ENCODE measurements at regions not wholly inside any gene's neighbourhood (a gene's known extent, or its start where the extent isn't known, plus 50 kb on each side); places are given as distances from the start of the nearest gene placed in this dataset.

- Histone ChIP-seq H3K9me2 (replicated peaks; ENCODE audit: insufficient read depth, low read length) (no peaks in the 10 kb centered on the region), H3K4me1 (ENCODE audit: low read length) (no peaks in the 10 kb centered on the region), H3K9me3 (replicated peaks; ENCODE audit: insufficient read depth, low read length) (no peaks in the 10 kb centered on the region), H4K20me1 (ENCODE audit: insufficient read depth, low read length) (no peaks in the 10 kb centered on the region), H3K27me3 (replicated peaks; ENCODE audit: insufficient read depth, low read length) (no peaks in the 10 kb centered on the region), H3K27ac (ENCODE audit: low read length) (no peak overlapping the region), H3K36me3 (replicated peaks; ENCODE audit: insufficient read depth, low read length) (no peaks in the 10 kb centered on the region), H3K4me2 (ENCODE audit: low read depth, low read length) (no peak overlapping the region), H3K4me3 (ENCODE audit: low read length) (no peak overlapping the region), H2AFZ (ENCODE audit: low read length) (no peak overlapping the region), H3K9ac (ENCODE audit: low read length) (no peak overlapping the region), H3F3A (ENCODE audit: insufficient read depth, low read length) (no peaks in the 10 kb centered on the region), H3K79me2 (ENCODE audit: low read length) (no peaks in the 10 kb centered on the region)
- DNase-seq: no peak
- no peak for TF ChIP-seq EZH2phosphoT487 (IDR thresholded peaks at IDR 0.05; ENCODE audit: low read length)
- no peak for TF ChIP-seq EZH2 (optimal IDR thresholded peaks at IDR 0.05; ENCODE audit: low read depth, low read length)
- TF ChIP-seq CTCF (IDR thresholded peaks at IDR 0.05; ENCODE audit: low read length): no peak
These were observed 99.1 kb upstream of the DAP start for GRCh38 chr5:10860196-10860543.

- Histone ChIP-seq H3K9me3 (replicated peaks; ENCODE audit: insufficient read depth, low read length) (no peaks in the 10 kb centered on the region), H3K4me2 (ENCODE audit: low read depth, low read length) (no peak overlapping the region), H3F3A (ENCODE audit: insufficient read depth, low read length) (no peaks in the 10 kb centered on the region), H3K9ac (ENCODE audit: low read length) (no peak overlapping the region), H3K27ac (ENCODE audit: low read length) (no peak overlapping the region), H3K36me3 (replicated peaks; ENCODE audit: insufficient read depth, low read length) (no peaks in the 10 kb centered on the region), H3K4me3 (ENCODE audit: low read length) (no peak overlapping the region), H3K79me2 (ENCODE audit: low read length) (no peaks in the 10 kb centered on the region), H3K9me2 (replicated peaks; ENCODE audit: insufficient read depth, low read length) (no peaks in the 10 kb centered on the region), H2AFZ (ENCODE audit: low read length) (no peak overlapping the region), H4K20me1 (ENCODE audit: insufficient read depth, low read length) (no peaks in the 10 kb centered on the region), H3K4me1 (ENCODE audit: low read length) (no peaks in the 10 kb centered on the region), H3K27me3 (replicated peaks; ENCODE audit: insufficient read depth, low read length) (no peaks in the 10 kb centered on the region)
- DNase-seq: no peak
- TF ChIP-seq CTCF (IDR thresholded peaks at IDR 0.05; ENCODE audit: low read length): no peak
- TF ChIP-seq EZH2phosphoT487 (IDR thresholded peaks at IDR 0.05; ENCODE audit: low read length): no peak
- TF ChIP-seq EZH2 (optimal IDR thresholded peaks at IDR 0.05; ENCODE audit: low read depth, low read length): no peak
These were observed 98.6 kb upstream of the DAP start for GRCh38 chr5:10859393-10860195.

- Histone ChIP-seq H3K79me2 (ENCODE audit: low read length) (no peaks in the 10 kb centered on the region), H3K9me2 (replicated peaks; ENCODE audit: insufficient read depth, low read length) (no peaks in the 10 kb centered on the region), H3K27ac (ENCODE audit: low read length) (no peak overlapping the region), H3F3A (ENCODE audit: insufficient read depth, low read length) (no peaks in the 10 kb centered on the region), H3K36me3 (replicated peaks; ENCODE audit: insufficient read depth, low read length) (no peaks in the 10 kb centered on the region), H4K20me1 (ENCODE audit: insufficient read depth, low read length) (no peaks in the 10 kb centered on the region), H3K9ac (ENCODE audit: low read length) (no peak overlapping the region), H3K4me2 (ENCODE audit: low read depth, low read length) (no peak overlapping the region), H3K4me1 (ENCODE audit: low read length) (no peaks in the 10 kb centered on the region), H3K4me3 (ENCODE audit: low read length) (no peak overlapping the region), H2AFZ (ENCODE audit: low read length) (no peak overlapping the region), H3K9me3 (replicated peaks; ENCODE audit: insufficient read depth, low read length) (no peaks in the 10 kb centered on the region), H3K27me3 (replicated peaks; ENCODE audit: insufficient read depth, low read length) (no peaks in the 10 kb centered on the region)
- no peak for DNase-seq
- TF ChIP-seq CTCF (IDR thresholded peaks at IDR 0.05; ENCODE audit: low read length): no peak
- no peak for TF ChIP-seq EZH2phosphoT487 (IDR thresholded peaks at IDR 0.05; ENCODE audit: low read length)
- TF ChIP-seq EZH2 (optimal IDR thresholded peaks at IDR 0.05; ENCODE audit: low read depth, low read length): no peak
These were observed 97.9 kb upstream of the DAP start for GRCh38 chr5:10858945-10859344.

Measured in MM.1S (cell line).